Epithelial cell of prostate (primary cell): ENCODE measurements at regions not wholly inside any gene's neighbourhood (a gene's known extent, or its start where the extent isn't known, plus 50 kb on each side); places are given as distances from the start of the nearest gene placed in this dataset.

Experiments used
- DNase-seq: peaks from one replicate; pipeline ENCODE4 v3.0.0-alpha.2; 2011; ENCODE audit warnings: low read depth, low spot score
- H3K27ac ChIP-seq: fragments of 450-650 bp; 2 replicates; pipeline ENCODE4 v1.5.1; 2017; ENCODE audit warnings: mild to moderate bottlenecking

GRCh38 chr22:22046370-22046769 lies 63.8 kb upstream of the TOP3B start:
- H3K27ac ChIP-seq: no peak overlapping the region
- DNase-seq: no peak

GRCh38 chr22:22045571-22046335 lies 63.2 kb upstream of the TOP3B start:
- no peak overlapping the region for H3K27ac ChIP-seq
- DNase-seq: no peak

GRCh38 chr22:22044153-22044552 lies 61.6 kb upstream of the TOP3B start:
- DNase-seq: no peak
- no peak overlapping the region for H3K27ac ChIP-seq

- no peak overlapping the region for H3K27ac ChIP-seq
- no peak for DNase-seq
These were observed 60.9 kb upstream of the TOP3B start for GRCh38 chr22:22043296-22044078.

- no peak overlapping the region for H3K27ac ChIP-seq
- no peak for DNase-seq
These were observed 60.2 kb upstream of the TOP3B start for GRCh38 chr22:22042599-22043295.

GRCh38 chr22:22042009-22042408 lies 59.4 kb upstream of the TOP3B start:
- no peak overlapping the region for H3K27ac ChIP-seq
- no peak for DNase-seq

GRCh38 chr22:22040908-22041307 lies 58.3 kb upstream of the TOP3B start:
- no peak for DNase-seq

GRCh38 chr22:22040472-22040871 lies 57.9 kb upstream of the TOP3B start:
- H3K27ac ChIP-seq: no peak overlapping the region
- DNase-seq: no peak

More at GRCh38 chr22:22040908-22041307, 58.3 kb upstream of the TOP3B start:
- no peak overlapping the region for H3K27ac ChIP-seq

GRCh38 chr22:22039286-22040074 lies 56.9 kb upstream of the TOP3B start:
- H3K27ac ChIP-seq: no peak overlapping the region
- no peak for DNase-seq

- DNase-seq: no peak
These were observed 55.7 kb upstream of the TOP3B start for GRCh38 chr22:22038178-22038880.

GRCh38 chr22:22037740-22038139 lies 55.2 kb upstream of the TOP3B start:
- no peak overlapping the region for H3K27ac ChIP-seq
- DNase-seq: no peak

More at GRCh38 chr22:22038178-22038880, 55.7 kb upstream of the TOP3B start:
- H3K27ac ChIP-seq: no peak overlapping the region

- no peak overlapping the region for H3K27ac ChIP-seq
- no peak for DNase-seq
These were observed 54.6 kb upstream of the TOP3B start for GRCh38 chr22:22037229-22037628.

GRCh38 chr22:22036588-22036987 lies 54.0 kb upstream of the TOP3B start:
- no peak for DNase-seq
- no peak overlapping the region for H3K27ac ChIP-seq

- no peak overlapping the region for H3K27ac ChIP-seq
These were observed 53.3 kb upstream of the TOP3B start for GRCh38 chr22:22035771-22036314.

GRCh38 chr22:22035203-22035602 lies 52.6 kb upstream of the TOP3B start:
- DNase-seq: no peak
- no peak overlapping the region for H3K27ac ChIP-seq

More at GRCh38 chr22:22035771-22036314, 53.3 kb upstream of the TOP3B start:
- no peak for DNase-seq

GRCh38 chr22:22034469-22035132 lies 52.0 kb upstream of the TOP3B start:
- no peak overlapping the region for H3K27ac ChIP-seq
- DNase-seq: no peak

GRCh38 chr22:22033803-22034468 lies 51.3 kb upstream of the TOP3B start:
- DNase-seq: no peak
- no peak overlapping the region for H3K27ac ChIP-seq
